HepG2 (cell line): ENCODE measurements at regions not wholly inside any gene's neighbourhood (a gene's known extent, or its start where the extent isn't known, plus 50 kb on each side); places are given as distances from the start of the nearest gene placed in this dataset.

Experiments used
- AGO2 ChIP-seq: fragments of 200-400 bp; formaldehyde crosslinking; optimal IDR thresholded peaks from 2 replicates; pipeline ENCODE3; 2017; ENCODE audit warnings: mild to moderate bottlenecking, low read depth, low read length, moderate library complexity
- E2F1 ChIP-seq: sonication (generic); formaldehyde crosslinking; IDR thresholded peaks from 2 replicates; pipeline ENCODE4 v1.5.0; 2020; ENCODE audit warnings: missing genetic modification reagents
- IKZF4 ChIP-seq: sonication (generic); formaldehyde crosslinking; IDR thresholded peaks from 2 replicates; pipeline ENCODE4 v1.5.1; 2020; ENCODE audit warnings: borderline replicate concordance, mild to moderate bottlenecking, low read depth, missing genetic modification reagents; ENCODE audit errors: not compliant biosample characterization
- KDM3A ChIP-seq: IDR thresholded peaks from 2 replicates; pipeline ENCODE4 v1.6.1; 2018; ENCODE audit warnings: low read depth, missing compliant biosample characterization
- MAF1 ChIP-seq: sonication (generic); formaldehyde crosslinking; IDR thresholded peaks from 2 replicates; pipeline ENCODE4 v1.5.0; 2020; ENCODE audit warnings: missing genetic modification reagents, borderline replicate concordance
- MED8 ChIP-seq: sonication (generic); formaldehyde crosslinking; IDR thresholded peaks from 2 replicates; pipeline ENCODE4 v1.8.1; 2023; ENCODE audit warnings: mild to moderate bottlenecking, missing genetic modification reagents; ENCODE audit not compliant: insufficient replicate concordance
- NR2F6 ChIP-seq, 2 experiments: IDR thresholded peaks; 2 replicates each; pipeline ENCODE4 v1.6.1; 2016; ENCODE audit warnings: antibody characterized with exemption in 1 of 2, mild to moderate bottlenecking in 1 of 2
- RAD21 ChIP-seq: fragments of 450-650 bp; formaldehyde crosslinking; IDR thresholded peaks from 2 replicates; pipeline ENCODE4 v1.5.0; 2020; ENCODE audit warnings: mild to moderate bottlenecking
- SMAD3 ChIP-seq: sonication (generic); formaldehyde crosslinking; IDR thresholded peaks from 2 replicates; pipeline ENCODE4 v1.4.0; 2020; ENCODE audit warnings: missing genetic modification reagents
- ZBTB25 ChIP-seq: IDR thresholded peaks from 2 replicates; pipeline ENCODE4 v1.6.1; 2018; ENCODE audit warnings: missing genetic modification reagents
- ZBTB44 ChIP-seq: sonication (generic); formaldehyde crosslinking; IDR thresholded peaks from 2 replicates; pipeline ENCODE4 v1.4.0; 2020; ENCODE audit warnings: missing genetic modification reagents
- ZNF333 ChIP-seq: sonication (generic); formaldehyde crosslinking; IDR thresholded peaks from 2 replicates; pipeline ENCODE4 v1.4.0; 2020; ENCODE audit warnings: mild to moderate bottlenecking, missing genetic modification reagents, borderline replicate concordance
- ZNF335 ChIP-seq: sonication (generic); formaldehyde crosslinking; IDR thresholded peaks from 2 replicates; pipeline ENCODE4 v1.4.0; 2020; ENCODE audit warnings: missing genetic modification reagents
- ZNF414 ChIP-seq: sonication (generic); formaldehyde crosslinking; IDR thresholded peaks from 2 replicates; pipeline ENCODE4 v1.5.0; 2020; ENCODE audit warnings: missing genetic modification reagents
- ZNF672 ChIP-seq: sonication (generic); formaldehyde crosslinking; IDR thresholded peaks from 2 replicates; pipeline ENCODE4 v1.8.1; 2022; ENCODE audit warnings: missing genetic modification reagents
- ZNF761 ChIP-seq: sonication (generic); formaldehyde crosslinking; conservative IDR thresholded peaks from 2 replicates; pipeline ENCODE4 v1.4.0; 2020; ENCODE audit warnings: mild to moderate bottlenecking, missing genetic modification reagents
- ZSCAN22 ChIP-seq: sonication (generic); formaldehyde crosslinking; IDR thresholded peaks from 2 replicates; pipeline ENCODE4 v1.4.0; 2020; ENCODE audit warnings: mild to moderate bottlenecking, missing genetic modification reagents
- TF ChIP-seq, protein P1 (sequence below): sonication (generic); formaldehyde crosslinking; IDR thresholded peaks from 2 replicates; pipeline ENCODE4 v1.4.0; 2020; ENCODE audit warnings: mild to moderate bottlenecking, low read depth, missing genetic modification reagents
- TF ChIP-seq, protein P2 (sequence below): sonication (generic); formaldehyde crosslinking; IDR thresholded peaks from 2 replicates; pipeline ENCODE4 v1.9.0; 2021; ENCODE audit warnings: missing genetic modification reagents, borderline replicate concordance
- TF ChIP-seq, protein P3 (sequence below): IDR thresholded peaks from 2 replicates; pipeline ENCODE4 v1.6.1; 2016; ENCODE audit warnings: missing compliant biosample characterization, missing genetic modification reagents, borderline replicate concordance

GRCh38 chr4:3868211-3869173, 102.3 kb downstream of the ADRA2C start (continued):
- TF ChIP-seq, protein P1, sequence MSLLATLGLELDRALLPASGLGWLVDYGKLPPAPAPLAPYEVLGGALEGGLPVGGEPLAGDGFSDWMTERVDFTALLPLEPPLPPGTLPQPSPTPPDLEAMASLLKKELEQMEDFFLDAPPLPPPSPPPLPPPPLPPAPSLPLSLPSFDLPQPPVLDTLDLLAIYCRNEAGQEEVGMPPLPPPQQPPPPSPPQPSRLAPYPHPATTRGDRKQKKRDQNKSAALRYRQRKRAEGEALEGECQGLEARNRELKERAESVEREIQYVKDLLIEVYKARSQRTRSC (CRISPR knock-in tag), result no peak
- TF ChIP-seq ZBTB44 (CRISPR knock-in tag) (no peak), SMAD3 (CRISPR knock-in tag) (no peak), E2F1 (no peak), RAD21 (CRISPR knock-in tag) (no peak), AGO2 (no peak), MAF1 (no peak), ZNF414 (CRISPR knock-in tag) (no peak), NR2F6 (IDR thresholded peaks at IDR 0.05) (no peak), NR2F6 (CRISPR knock-in tag; IDR thresholded peaks at IDR 0.05) (peak; percentile 36; the same call in 1 of the 2 replicates), ZBTB25 (CRISPR knock-in tag) (0 out of 2 replicates have a peak, but pooled peaks have one; percentile 33), KDM3A (CRISPR knock-in tag) (no peak), ZNF333 (CRISPR knock-in tag) (no peak), ZNF335 (0 out of 2 replicates have a peak, but pooled peaks have one; percentile 37), IKZF4 (no peak), ZSCAN22 (CRISPR knock-in tag) (no peak), MED8 (CRISPR knock-in tag) (no peak), ZNF761 (no peak), ZNF672 (no peak)
- TF ChIP-seq, protein P2, sequence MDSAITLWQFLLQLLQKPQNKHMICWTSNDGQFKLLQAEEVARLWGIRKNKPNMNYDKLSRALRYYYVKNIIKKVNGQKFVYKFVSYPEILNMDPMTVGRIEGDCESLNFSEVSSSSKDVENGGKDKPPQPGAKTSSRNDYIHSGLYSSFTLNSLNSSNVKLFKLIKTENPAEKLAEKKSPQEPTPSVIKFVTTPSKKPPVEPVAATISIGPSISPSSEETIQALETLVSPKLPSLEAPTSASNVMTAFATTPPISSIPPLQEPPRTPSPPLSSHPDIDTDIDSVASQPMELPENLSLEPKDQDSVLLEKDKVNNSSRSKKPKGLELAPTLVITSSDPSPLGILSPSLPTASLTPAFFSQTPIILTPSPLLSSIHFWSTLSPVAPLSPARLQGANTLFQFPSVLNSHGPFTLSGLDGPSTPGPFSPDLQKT, result no peak
- TF ChIP-seq, protein P3, sequence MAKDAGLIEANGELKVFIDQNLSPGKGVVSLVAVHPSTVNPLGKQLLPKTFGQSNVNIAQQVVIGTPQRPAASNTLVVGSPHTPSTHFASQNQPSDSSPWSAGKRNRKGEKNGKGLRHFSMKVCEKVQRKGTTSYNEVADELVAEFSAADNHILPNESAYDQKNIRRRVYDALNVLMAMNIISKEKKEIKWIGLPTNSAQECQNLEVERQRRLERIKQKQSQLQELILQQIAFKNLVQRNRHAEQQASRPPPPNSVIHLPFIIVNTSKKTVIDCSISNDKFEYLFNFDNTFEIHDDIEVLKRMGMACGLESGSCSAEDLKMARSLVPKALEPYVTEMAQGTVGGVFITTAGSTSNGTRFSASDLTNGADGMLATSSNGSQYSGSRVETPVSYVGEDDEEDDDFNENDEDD (CRISPR knock-in tag), result no peak
